ENCODE measurements at regions not wholly inside any gene's neighbourhood (a gene's known extent, or its start where the extent isn't known, plus 50 kb on each side); places are given as distances from the start of the nearest gene placed in this dataset.
"Not testable (repeated sequence)": the region's sequence is repeated elsewhere in the genome, so short reads cannot be mapped to it uniquely, and the experiment has no call there.

DNA sequence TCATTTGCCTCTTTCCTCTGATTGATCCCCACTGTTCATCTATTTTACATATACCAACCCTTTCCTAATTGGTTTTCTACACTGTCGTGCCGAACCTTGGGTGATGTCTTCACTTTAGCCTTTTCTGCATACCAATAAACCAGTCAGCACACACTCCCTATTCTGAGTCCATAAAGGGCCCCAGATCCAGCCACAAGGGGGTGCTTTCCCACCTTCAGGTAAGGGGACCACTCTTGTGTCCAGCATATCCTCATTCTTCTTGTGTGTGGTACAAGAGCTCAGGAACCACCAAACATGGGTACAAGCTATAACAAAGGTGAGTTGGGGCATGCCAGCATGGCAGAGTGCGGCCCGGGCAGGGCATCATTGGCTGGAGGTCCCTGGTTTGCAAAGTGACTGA lies 859.8 kb downstream of the FSCB start:
- in situ Hi-C loops (cut with HindIII; ENCODE audit: low pct_unique_long_range_greater_than_20kb, low sequenced_read_pairs): no loop called here
- DNase-seq (ENCODE audit: low read depth, low spot score): peak; percentile 42

- in situ Hi-C loops (cut with HindIII; ENCODE audit: low pct_unique_long_range_greater_than_20kb, low sequenced_read_pairs): no loop called here
- DNase-seq (ENCODE audit: low read depth, low spot score): no peak
Observed at GRCh38 chr14:43640718-43641267, 866.3 kb downstream of the FSCB start.

DNA sequence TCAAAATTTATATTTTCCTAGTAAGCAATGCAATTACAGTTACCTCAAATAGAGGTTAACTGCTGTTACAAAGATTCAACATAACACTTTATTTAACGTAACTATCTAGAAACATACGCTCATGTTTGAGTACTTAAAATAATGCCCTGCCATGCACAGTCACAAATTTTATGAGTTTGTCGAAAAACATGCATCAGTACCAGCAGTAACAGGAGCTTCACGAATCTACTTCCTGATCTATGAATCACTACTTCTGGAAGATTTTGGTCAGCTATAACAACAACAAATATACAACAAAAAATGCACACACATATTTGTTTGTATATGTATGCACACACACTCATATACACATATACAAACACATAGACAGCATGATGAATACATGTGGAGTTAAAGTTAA lies 881.8 kb downstream of the FSCB start:
- in situ Hi-C loops (cut with HindIII; ENCODE audit: low pct_unique_long_range_greater_than_20kb, low sequenced_read_pairs): no loop called here

GRCh38 chr14:43621282-43621681 lies 885.8 kb downstream of the FSCB start:
- DNase-seq (ENCODE audit: low read depth, low spot score): no peak
- in situ Hi-C loops (cut with HindIII; ENCODE audit: low pct_unique_long_range_greater_than_20kb, low sequenced_read_pairs): no loop called here

More for the DNA sequence above, 881.8 kb downstream of the FSCB start:
- DNase-seq (ENCODE audit: low read depth, low spot score): no peak

- no peak for DNase-seq (ENCODE audit: low read depth, low spot score)
- in situ Hi-C loops (cut with HindIII; ENCODE audit: low pct_unique_long_range_greater_than_20kb, low sequenced_read_pairs): no loop called here
Observed at GRCh38 chr14:43595096-43595772, 911.8 kb downstream of the FSCB start.

DNA sequence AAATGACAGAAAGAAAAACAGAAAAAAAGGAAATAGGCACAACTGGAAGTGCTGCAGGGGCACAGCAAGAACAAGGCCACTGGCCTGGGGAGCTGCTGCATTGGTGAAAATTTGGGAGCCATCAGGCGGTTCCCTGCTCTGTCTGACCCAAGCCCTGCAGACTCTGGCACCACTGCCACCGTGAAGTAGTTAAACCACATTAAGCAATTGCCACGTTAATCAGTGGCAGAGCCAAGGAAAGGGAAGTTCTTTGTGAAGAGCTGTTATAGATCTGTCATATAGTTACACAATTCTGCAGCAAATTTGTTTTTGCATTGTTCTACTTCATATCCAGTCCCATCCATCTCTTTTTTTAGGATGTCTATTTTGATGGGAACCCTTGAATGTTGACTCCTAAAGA lies 915.3 kb downstream of the FSCB start:
- in situ Hi-C loops (cut with HindIII; ENCODE audit: low pct_unique_long_range_greater_than_20kb, low sequenced_read_pairs): no loop called here
- no peak for DNase-seq (ENCODE audit: low read depth, low spot score)

GRCh38 chr14:43587183-43587582 lies 919.9 kb downstream of the FSCB start:
- in situ Hi-C loops (cut with HindIII; ENCODE audit: low pct_unique_long_range_greater_than_20kb, low sequenced_read_pairs): no loop called here
- no peak for DNase-seq (ENCODE audit: low read depth, low spot score)

DNA sequence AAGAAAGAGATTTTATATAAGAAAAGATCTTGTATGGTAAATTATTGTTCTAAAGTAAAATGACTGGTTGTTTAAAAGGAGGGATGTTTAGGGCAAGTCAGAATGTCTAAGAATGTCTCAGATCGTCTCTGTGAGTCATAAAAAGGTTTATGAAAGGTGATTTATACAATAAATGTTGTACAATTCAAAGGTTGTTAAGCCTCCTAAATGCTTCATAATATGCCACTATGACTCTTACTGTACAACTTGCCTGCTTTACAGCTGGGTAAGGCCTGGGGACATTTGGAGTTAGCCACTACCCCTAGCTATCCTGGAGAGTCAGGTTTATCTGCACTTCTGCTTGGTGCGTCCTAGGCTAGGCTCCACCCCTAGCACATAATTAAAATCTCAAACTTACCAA lies 927.4 kb downstream of the FSCB start:
- in situ Hi-C loops (cut with HindIII; ENCODE audit: low pct_unique_long_range_greater_than_20kb, low sequenced_read_pairs): no loop called here

GRCh38 chr14:43568022-43568421 lies 939.1 kb downstream of the FSCB start:
- in situ Hi-C loops (cut with HindIII; ENCODE audit: low pct_unique_long_range_greater_than_20kb, low sequenced_read_pairs): no loop called here
- DNase-seq (ENCODE audit: low read depth, low spot score): no peak

More for the DNA sequence above, 927.4 kb downstream of the FSCB start:
- no peak for DNase-seq (ENCODE audit: low read depth, low spot score)

DNA sequence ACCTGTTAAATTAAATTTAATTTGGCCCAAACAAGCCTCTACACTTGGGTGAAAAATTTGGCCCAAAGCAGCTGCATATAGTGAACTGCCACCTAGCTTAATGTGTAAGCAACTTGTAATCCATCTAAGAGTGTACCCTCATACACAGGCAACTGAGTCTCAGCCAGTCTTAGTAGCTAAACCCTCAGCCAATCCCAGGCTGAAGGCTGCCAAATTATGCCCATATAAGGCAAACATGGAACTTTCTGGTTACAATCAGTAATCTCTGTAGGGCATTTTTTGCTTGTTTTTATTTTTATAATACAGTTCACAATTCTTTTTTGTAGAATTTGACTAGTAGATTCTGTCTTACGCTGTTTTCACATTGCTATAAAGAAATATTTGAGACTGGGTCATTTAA lies 958.7 kb downstream of the FSCB start:
- DNase-seq (ENCODE audit: low read depth, low spot score): no peak
- in situ Hi-C loops (cut with HindIII; ENCODE audit: low pct_unique_long_range_greater_than_20kb, low sequenced_read_pairs): no loop called here

DNA sequence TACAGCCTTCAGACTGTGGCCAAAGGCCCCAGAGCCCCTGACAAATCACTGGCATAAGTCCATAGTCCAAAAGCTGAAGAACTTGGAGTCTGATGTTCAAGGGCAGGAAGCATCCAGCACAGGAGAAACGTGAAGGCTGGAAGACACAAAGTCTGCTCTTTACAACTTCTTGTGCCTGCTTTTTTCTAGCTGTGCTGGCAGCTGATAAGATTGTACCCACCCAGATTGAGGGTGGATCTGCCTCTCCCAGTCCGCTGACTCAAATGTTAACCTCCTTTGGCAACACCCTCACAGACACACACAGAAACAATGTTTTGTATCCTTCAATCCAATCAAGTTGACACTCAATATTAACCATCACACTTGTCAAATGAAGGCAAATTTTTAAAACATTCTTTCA lies 959.5 kb downstream of the FSCB start:
- in situ Hi-C loops (cut with HindIII; ENCODE audit: low pct_unique_long_range_greater_than_20kb, low sequenced_read_pairs): not testable (repeated sequence)

DNA sequence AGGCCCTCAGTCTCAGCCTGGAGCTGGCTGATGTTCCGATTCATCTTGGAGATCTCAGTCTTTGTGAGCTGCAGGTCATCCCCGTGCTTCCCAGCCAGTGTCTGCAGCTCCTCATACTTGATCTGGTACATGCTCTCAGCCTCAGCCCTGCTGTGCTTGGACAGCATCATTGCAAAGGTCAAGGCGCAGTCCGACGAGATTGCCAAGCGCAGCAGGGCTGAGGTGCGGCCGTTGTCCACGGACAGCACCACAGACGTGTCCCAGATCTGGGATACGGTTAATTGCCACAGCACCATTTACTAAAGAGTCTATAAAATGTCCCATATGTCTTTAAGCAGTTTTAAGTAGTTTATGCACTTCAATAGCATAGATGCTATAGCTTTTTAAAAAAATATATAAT lies 965.7 kb downstream of the FSCB start:
- no peak for DNase-seq (ENCODE audit: low read depth, low spot score)
- in situ Hi-C loops (cut with HindIII; ENCODE audit: low pct_unique_long_range_greater_than_20kb, low sequenced_read_pairs): no loop called here

More for the DNA sequence above, 959.5 kb downstream of the FSCB start:
- DNase-seq (ENCODE audit: low read depth, low spot score): not testable (repeated sequence)

- peak; percentile 72 for DNase-seq (ENCODE audit: low read depth, low spot score)
Observed at GRCh38 chr14:43540948-43541347, 966.1 kb downstream of the FSCB start.

GRCh38 chr14:43539210-43539609 lies 967.9 kb downstream of the FSCB start:
- DNase-seq (ENCODE audit: low read depth, low spot score): peak; percentile 69
- in situ Hi-C loops (cut with HindIII; ENCODE audit: low pct_unique_long_range_greater_than_20kb, low sequenced_read_pairs): no loop called here

More at GRCh38 chr14:43540948-43541347, 966.1 kb downstream of the FSCB start:
- in situ Hi-C loops (cut with HindIII; ENCODE audit: low pct_unique_long_range_greater_than_20kb, low sequenced_read_pairs): no loop called here

GRCh38 chr14:43535231-43535838 lies 971.7 kb downstream of the FSCB start:
- no peak for DNase-seq (ENCODE audit: low read depth, low spot score)
- in situ Hi-C loops (cut with HindIII; ENCODE audit: low pct_unique_long_range_greater_than_20kb, low sequenced_read_pairs): no loop called here

- DNase-seq (ENCODE audit: low read depth, low spot score): no peak
- in situ Hi-C loops (cut with HindIII; ENCODE audit: low pct_unique_long_range_greater_than_20kb, low sequenced_read_pairs): no loop called here
Observed at GRCh38 chr14:43532825-43533416, 974.2 kb downstream of the FSCB start.

DNA sequence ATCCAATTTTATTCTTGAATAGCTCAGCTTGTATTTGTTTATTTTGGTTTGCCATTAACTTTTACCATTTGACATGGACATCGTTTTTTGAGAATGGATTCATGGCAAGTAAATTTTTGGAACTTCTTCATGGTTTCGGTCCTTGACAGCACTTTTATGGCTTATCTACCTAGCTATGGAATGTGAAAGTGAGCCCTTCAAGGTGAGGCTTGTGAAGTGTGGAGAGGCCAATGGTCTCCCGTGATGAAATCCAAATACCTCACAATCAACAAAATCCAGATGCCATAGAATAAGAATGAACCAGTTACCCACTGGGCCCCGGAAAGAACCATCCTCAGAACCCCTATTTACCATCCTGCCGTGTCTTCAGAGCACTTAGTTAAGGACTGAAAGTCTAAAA lies 978.8 kb downstream of the FSCB start:
- in situ Hi-C loops (cut with HindIII; ENCODE audit: low pct_unique_long_range_greater_than_20kb, low sequenced_read_pairs): no loop called here
- DNase-seq (ENCODE audit: low read depth, low spot score): no peak

- no peak for DNase-seq (ENCODE audit: low read depth, low spot score)
- in situ Hi-C loops (cut with HindIII; ENCODE audit: low pct_unique_long_range_greater_than_20kb, low sequenced_read_pairs): no loop called here
Observed at GRCh38 chr14:43525658-43526057, 981.4 kb downstream of the FSCB start.

- DNase-seq (ENCODE audit: low read depth, low spot score): no peak
- in situ Hi-C loops (cut with HindIII; ENCODE audit: low pct_unique_long_range_greater_than_20kb, low sequenced_read_pairs): no loop called here
Observed at GRCh38 chr14:43522901-43523300, 984.2 kb downstream of the FSCB start.

Measured in SK-MEL-5 (cell line).